ENCODE measurements at regions not wholly inside any gene's neighbourhood (a gene's known extent, or its start where the extent isn't known, plus 50 kb on each side); places are given as distances from the start of the nearest gene placed in this dataset.
A peak's percentile ranks its signal among the peaks of the same experiment; 100 is the strongest.

GRCh38 chr4:177033632-177034031 is 240.9 kb upstream of the VEGFC start:
- Histone ChIP-seq H3K4me3 (ENCODE audit: insufficient read depth, low read length) (no peak overlapping the region), H3K36me3 (ENCODE audit: insufficient read depth, low read length) (no peaks in the 10 kb centered on the region), H3K27me3 (ENCODE audit: insufficient read depth, low read length) (no peaks in the 10 kb centered on the region), H4K20me1 (ENCODE audit: insufficient read depth, low read length) (no peaks in the 10 kb centered on the region), H3K4me2 (ENCODE audit: insufficient read depth, low read length) (no peak overlapping the region), H2AFZ (ENCODE audit: low read length) (no peak overlapping the region), H3K4me1 (ENCODE audit: insufficient read depth, low read length) (peaks cover 6% of the 10 kb centered on the region), H3K9me3 (ENCODE audit: low read depth, low read length) (no peaks in the 10 kb centered on the region), H3K79me2 (ENCODE audit: insufficient read depth, low read length) (no peaks in the 10 kb centered on the region), H3K27ac (ENCODE audit: low read depth, low read length) (no peak overlapping the region)
- TF ChIP-seq CTCF (IDR thresholded peaks at IDR 0.05; ENCODE audit: extremely low read depth, low read depth, low read length) = no peak
- DNase-seq (ENCODE audit: insufficient read length, low spot score, missing footprints) = no peak

DNA sequence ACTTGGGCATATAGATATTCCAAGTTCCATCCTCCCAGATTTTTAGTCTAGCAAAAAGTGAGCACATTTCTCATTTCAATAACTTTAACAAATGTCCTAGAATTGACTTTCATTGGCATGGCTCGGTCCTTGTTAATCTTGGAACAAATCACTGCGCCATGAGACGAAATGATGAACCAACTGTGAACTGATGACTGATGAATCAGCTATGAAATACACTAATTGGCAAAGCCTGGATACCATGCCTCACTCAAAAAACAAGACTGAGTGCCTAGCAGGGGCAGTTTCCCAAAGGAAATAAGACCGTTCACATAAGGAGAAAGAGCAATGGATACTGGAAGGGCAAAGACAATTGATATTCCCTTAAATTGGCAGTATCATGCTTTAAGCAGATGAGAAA is 248.6 kb upstream of the VEGFC start:
- H3K9me3 ChIP-seq (ENCODE audit: low read depth, low read length) = no peaks in the 10 kb centered on the region
- no peak for TF ChIP-seq CTCF (IDR thresholded peaks at IDR 0.05; ENCODE audit: extremely low read depth, low read depth, low read length)
- no peaks in the 10 kb centered on the region for H3K27me3 ChIP-seq (ENCODE audit: insufficient read depth, low read length)
- no peak for DNase-seq (ENCODE audit: insufficient read length, low spot score, missing footprints)
- H3K79me2 ChIP-seq (ENCODE audit: insufficient read depth, low read length) = peaks cover 8% of the 10 kb centered on the region
- H3K4me1 ChIP-seq (ENCODE audit: insufficient read depth, low read length) = peaks cover 8% of the 10 kb centered on the region
- H3K27ac ChIP-seq (ENCODE audit: low read depth, low read length) = peak overlapping the region; percentile 51
- peak overlapping the region; percentile 7 for H3K4me2 ChIP-seq (ENCODE audit: insufficient read depth, low read length)
- no peak overlapping the region for H3K4me3 ChIP-seq (ENCODE audit: insufficient read depth, low read length)
- H2AFZ ChIP-seq (ENCODE audit: low read length) = peak overlapping the region; percentile 20
- no peaks in the 10 kb centered on the region for H4K20me1 ChIP-seq (ENCODE audit: insufficient read depth, low read length)
- no peaks in the 10 kb centered on the region for H3K36me3 ChIP-seq (ENCODE audit: insufficient read depth, low read length)

- TF ChIP-seq CTCF (IDR thresholded peaks at IDR 0.05; ENCODE audit: extremely low read depth, low read depth, low read length) = peak; percentile 92
- no peaks in the 10 kb centered on the region for H4K20me1 ChIP-seq (ENCODE audit: insufficient read depth, low read length)
- peak; percentile 39 for DNase-seq (ENCODE audit: insufficient read length, low spot score, missing footprints)
- no peak overlapping the region for H3K4me3 ChIP-seq (ENCODE audit: insufficient read depth, low read length)
- H3K27ac ChIP-seq (ENCODE audit: low read depth, low read length) = peak overlapping the region; percentile 56
- H3K9me3 ChIP-seq (ENCODE audit: low read depth, low read length) = no peaks in the 10 kb centered on the region
- peaks cover 20% of the 10 kb centered on the region for H3K4me1 ChIP-seq (ENCODE audit: insufficient read depth, low read length)
- H3K4me2 ChIP-seq (ENCODE audit: insufficient read depth, low read length) = peak overlapping the region; percentile 27
- H3K36me3 ChIP-seq (ENCODE audit: insufficient read depth, low read length) = no peaks in the 10 kb centered on the region
- H3K79me2 ChIP-seq (ENCODE audit: insufficient read depth, low read length) = peaks cover 20% of the 10 kb centered on the region
- no peaks in the 10 kb centered on the region for H3K27me3 ChIP-seq (ENCODE audit: insufficient read depth, low read length)
- H2AFZ ChIP-seq (ENCODE audit: low read length) = no peak overlapping the region
Observed at GRCh38 chr4:177047070-177047850, 254.5 kb upstream of the VEGFC start.

GRCh38 chr4:177047851-177048174 is 255.1 kb upstream of the VEGFC start:
- no peak for TF ChIP-seq CTCF (IDR thresholded peaks at IDR 0.05; ENCODE audit: extremely low read depth, low read depth, low read length)
- H3K4me2 ChIP-seq (ENCODE audit: insufficient read depth, low read length) = peak overlapping the region; percentile 27
- no peak overlapping the region for H3K27ac ChIP-seq (ENCODE audit: low read depth, low read length)
- no peaks in the 10 kb centered on the region for H4K20me1 ChIP-seq (ENCODE audit: insufficient read depth, low read length)
- H3K36me3 ChIP-seq (ENCODE audit: insufficient read depth, low read length) = no peaks in the 10 kb centered on the region
- H3K4me3 ChIP-seq (ENCODE audit: insufficient read depth, low read length) = no peak overlapping the region
- DNase-seq (ENCODE audit: insufficient read length, low spot score, missing footprints) = no peak
- H2AFZ ChIP-seq (ENCODE audit: low read length) = no peak overlapping the region
- no peaks in the 10 kb centered on the region for H3K9me3 ChIP-seq (ENCODE audit: low read depth, low read length)
- H3K27me3 ChIP-seq (ENCODE audit: insufficient read depth, low read length) = no peaks in the 10 kb centered on the region
- peaks cover 23% of the 10 kb centered on the region for H3K4me1 ChIP-seq (ENCODE audit: insufficient read depth, low read length)
- peaks cover 19% of the 10 kb centered on the region for H3K79me2 ChIP-seq (ENCODE audit: insufficient read depth, low read length)
